Calu3 (cell line): ENCODE measurements at regions not wholly inside any gene's neighbourhood (a gene's known extent, or its start where the extent isn't known, plus 50 kb on each side); places are given as distances from the start of the nearest gene placed in this dataset.

Experiments
- BruUV-seq: library from RNA; stranded (reverse); fragments of 400-500 nt; replicated peaks from 2 replicates; lab custom pipeline; 2021; lab: Mats Ljungman, UMichigan
- CTCF ChIA-PET: fragments of 300-600 bp; sonication (Branson Sonifier 250); formaldehyde crosslinking; loops from one replicate; lab custom pipeline; 2022; ENCODE audit warnings: antibody characterized with exemption; lab: Charles Lee
- DNase-seq: peaks from one replicate; pipeline ENCODE4 v3.0.0; 2022
- H3K27ac Mint-ChIP-seq: one replicate; pipeline ENCODE4 v1.8.0; 2022; ENCODE audit warnings: mixed read lengths; ENCODE audit not compliant: unreplicated experiment
- H3K27me3 Mint-ChIP-seq: one replicate; pipeline ENCODE4 v1.8.0; 2022; ENCODE audit warnings: mixed read lengths; ENCODE audit not compliant: unreplicated experiment
- H3K36me3 Mint-ChIP-seq: one replicate; pipeline ENCODE4 v1.8.0; 2022; ENCODE audit warnings: mild to moderate bottlenecking, moderate library complexity, mixed read lengths; ENCODE audit not compliant: insufficient read depth, unreplicated experiment
- H3K4me1 Mint-ChIP-seq: one replicate; pipeline ENCODE4 v1.8.0; 2022; ENCODE audit warnings: mild to moderate bottlenecking, low read depth, mixed read lengths; ENCODE audit not compliant: unreplicated experiment
- H3K4me3 Mint-ChIP-seq: one replicate; pipeline ENCODE4 v1.8.0; 2022; ENCODE audit warnings: mild to moderate bottlenecking, low read depth, moderate library complexity, mixed read lengths; ENCODE audit not compliant: unreplicated experiment
- H3K9me3 Mint-ChIP-seq: one replicate; pipeline ENCODE4 v1.8.0; 2022; ENCODE audit warnings: low read depth, mixed read lengths; ENCODE audit not compliant: unreplicated experiment
- intact Hi-C: fragments of 100-400 bp; cut with micrococcal nuclease; formaldehyde crosslinking; loops from one replicate; pipeline ENCODE4 v1.10.0; 2022; ENCODE audit not compliant: unreplicated experiment
- TF ChIP-seq, protein P1 (sequence below): fragments of 200-600 bp; IDR thresholded peaks from one replicate; pipeline ENCODE4 v1.8.0; 2022; ENCODE audit warnings: antibody characterized with exemption; ENCODE audit not compliant: unreplicated experiment

DNA sequence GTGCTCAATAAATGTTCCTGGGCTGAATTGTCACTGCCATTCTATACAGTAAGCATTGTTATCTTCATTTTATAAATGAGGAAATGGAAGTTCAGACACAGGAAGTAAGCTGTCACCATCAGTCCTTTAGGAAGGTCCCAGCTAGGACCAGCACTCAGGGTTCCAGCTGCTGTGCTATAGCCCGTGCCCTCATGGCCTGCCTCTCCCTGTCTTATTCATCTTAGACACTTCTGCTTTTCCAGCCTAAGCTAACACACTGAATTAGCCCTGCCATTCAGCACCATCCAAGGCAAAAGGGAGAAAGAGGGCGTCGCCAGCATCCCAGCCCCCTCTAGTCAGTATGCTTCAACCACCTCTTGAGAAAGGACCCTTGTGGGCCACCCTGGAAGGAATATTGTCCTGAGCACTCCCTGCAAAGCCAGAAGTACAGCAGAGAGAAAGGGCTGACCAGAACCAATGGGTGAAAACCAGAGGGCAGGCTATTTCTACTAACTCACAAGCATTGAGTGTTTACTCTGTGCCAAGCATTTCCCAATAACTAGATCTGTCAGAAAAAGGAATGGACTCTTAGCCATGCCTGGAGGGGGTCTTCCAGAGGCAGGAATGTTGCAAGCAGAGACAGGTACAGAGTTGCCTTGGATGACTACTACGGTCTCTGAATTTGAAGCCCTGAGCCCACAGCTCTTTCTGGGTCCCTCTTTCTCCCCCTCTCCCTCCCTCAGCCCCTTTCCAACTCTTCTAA is 77.9 kb upstream of the NFIA start:
- no peaks in the 10 kb centered on the region for H3K9me3 Mint-ChIP-seq
- no peak for DNase-seq
- intact Hi-C loops = no loop called here
- no TSS peak for BruUV-seq
- TF ChIP-seq, protein P1, sequence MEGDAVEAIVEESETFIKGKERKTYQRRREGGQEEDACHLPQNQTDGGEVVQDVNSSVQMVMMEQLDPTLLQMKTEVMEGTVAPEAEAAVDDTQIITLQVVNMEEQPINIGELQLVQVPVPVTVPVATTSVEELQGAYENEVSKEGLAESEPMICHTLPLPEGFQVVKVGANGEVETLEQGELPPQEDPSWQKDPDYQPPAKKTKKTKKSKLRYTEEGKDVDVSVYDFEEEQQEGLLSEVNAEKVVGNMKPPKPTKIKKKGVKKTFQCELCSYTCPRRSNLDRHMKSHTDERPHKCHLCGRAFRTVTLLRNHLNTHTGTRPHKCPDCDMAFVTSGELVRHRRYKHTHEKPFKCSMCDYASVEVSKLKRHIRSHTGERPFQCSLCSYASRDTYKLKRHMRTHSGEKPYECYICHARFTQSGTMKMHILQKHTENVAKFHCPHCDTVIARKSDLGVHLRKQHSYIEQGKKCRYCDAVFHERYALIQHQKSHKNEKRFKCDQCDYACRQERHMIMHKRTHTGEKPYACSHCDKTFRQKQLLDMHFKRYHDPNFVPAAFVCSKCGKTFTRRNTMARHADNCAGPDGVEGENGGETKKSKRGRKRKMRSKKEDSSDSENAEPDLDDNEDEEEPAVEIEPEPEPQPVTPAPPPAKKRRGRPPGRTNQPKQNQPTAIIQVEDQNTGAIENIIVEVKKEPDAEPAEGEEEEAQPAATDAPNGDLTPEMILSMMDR = no peak
- CTCF ChIA-PET = no interaction called here
- no peak overlapping the region for H3K4me3 Mint-ChIP-seq
- no peak overlapping the region for H3K27ac Mint-ChIP-seq
- H3K4me1 Mint-ChIP-seq = no peaks in the 10 kb centered on the region
- H3K27me3 Mint-ChIP-seq = peaks cover 25% of the 10 kb centered on the region
- H3K36me3 Mint-ChIP-seq = no peaks in the 10 kb centered on the region

DNA sequence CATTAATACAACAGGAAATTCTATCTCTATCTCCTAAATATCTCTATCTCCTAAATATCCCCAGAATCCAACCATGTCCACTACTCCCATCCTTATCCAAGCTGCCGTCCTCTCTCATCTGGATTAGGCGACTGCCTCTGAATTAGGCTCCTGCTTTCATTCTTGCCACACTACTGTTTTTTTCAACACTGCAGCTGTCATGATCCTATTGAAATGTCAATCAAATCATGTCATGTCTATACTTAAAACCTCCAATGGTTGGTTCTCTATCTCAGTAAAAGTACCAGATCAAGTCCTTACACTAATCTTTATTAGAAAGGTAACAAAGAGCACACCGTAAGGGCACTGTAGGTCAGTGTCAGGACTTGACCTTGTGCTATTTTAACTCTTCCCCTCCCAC is 82.0 kb upstream of the NFIA start:
- intact Hi-C loops = no loop called here
- CTCF ChIA-PET = no interaction called here
- no peak overlapping the region for H3K4me3 Mint-ChIP-seq
- H3K4me1 Mint-ChIP-seq = no peaks in the 10 kb centered on the region
- H3K36me3 Mint-ChIP-seq = no peaks in the 10 kb centered on the region
- BruUV-seq = no TSS peak
- no peak for DNase-seq
- no peak overlapping the region for H3K27ac Mint-ChIP-seq
- no peaks in the 10 kb centered on the region for H3K9me3 Mint-ChIP-seq
- TF ChIP-seq, protein P1 = no peak
- peaks cover 13% of the 10 kb centered on the region for H3K27me3 Mint-ChIP-seq

DNA sequence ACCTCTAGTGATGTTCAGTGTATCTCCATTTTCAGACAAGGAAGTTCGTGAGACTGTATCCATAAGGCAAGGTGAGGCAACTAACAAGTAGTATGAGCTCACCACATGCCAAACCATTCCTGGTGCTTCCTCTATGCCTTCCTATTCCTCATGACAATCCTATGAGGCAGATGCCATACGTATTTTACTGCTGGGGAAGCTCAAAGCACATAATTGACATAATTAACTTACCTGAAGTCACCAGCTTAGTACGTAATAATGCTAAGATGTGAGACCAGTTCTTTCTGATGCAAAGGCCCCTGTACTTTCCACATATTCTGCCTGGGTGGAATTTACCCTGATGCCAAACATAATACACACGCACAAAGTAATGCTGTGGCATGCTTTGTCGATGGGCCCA is 83.6 kb upstream of the NFIA start:
- Mint-ChIP-seq H3K36me3 (no peaks in the 10 kb centered on the region), H3K9me3 (no peaks in the 10 kb centered on the region), H3K27ac (no peak overlapping the region), H3K27me3 (peaks cover 7% of the 10 kb centered on the region), H3K4me1 (no peaks in the 10 kb centered on the region), H3K4me3 (no peak overlapping the region)
- TF ChIP-seq, protein P1 = no peak
- CTCF ChIA-PET = no interaction called here
- no peak for DNase-seq
- BruUV-seq = no TSS peak
- intact Hi-C loops = no loop called here

DNA sequence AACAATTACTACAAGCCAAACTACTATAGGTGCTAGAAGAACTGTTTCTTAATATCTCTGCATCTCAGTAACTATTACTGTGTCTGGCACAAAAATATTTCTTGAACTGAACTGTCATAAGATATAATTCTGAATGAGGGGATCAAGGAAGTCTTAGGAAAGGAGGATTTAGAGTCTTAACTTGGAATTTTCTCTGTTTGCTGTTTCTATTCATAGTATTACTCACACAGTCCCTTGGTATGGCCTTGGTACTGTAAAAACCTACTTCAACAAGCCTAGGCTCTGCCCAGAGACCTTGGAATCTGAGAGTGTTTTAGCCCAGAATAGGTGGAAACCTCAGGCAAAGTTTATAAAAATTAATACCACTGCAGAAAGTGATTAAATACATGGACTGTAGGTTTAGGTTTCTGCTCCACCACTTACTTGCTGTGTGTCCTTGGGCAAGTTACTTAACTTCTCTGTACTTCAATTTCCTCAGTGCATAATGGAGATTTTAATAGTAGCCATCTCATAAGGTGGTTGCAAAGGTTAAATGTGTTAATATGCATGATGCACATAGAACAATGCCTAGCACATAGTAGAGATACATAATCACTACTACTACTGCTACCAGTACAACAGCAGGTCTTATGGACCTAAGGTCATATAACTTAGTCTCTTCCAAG is 87.4 kb upstream of the NFIA start:
- CTCF ChIA-PET = no interaction called here
- no TSS peak for BruUV-seq
- intact Hi-C loops = no loop called here
- TF ChIP-seq, protein P1 = no peak
- Mint-ChIP-seq H3K9me3 (no peaks in the 10 kb centered on the region), H3K36me3 (no peaks in the 10 kb centered on the region), H3K27ac (no peak overlapping the region), H3K4me3 (no peak overlapping the region), H3K4me1 (no peaks in the 10 kb centered on the region), H3K27me3 (no peaks in the 10 kb centered on the region)
- DNase-seq = no peak
